HCT116 (cell line): ENCODE measurements at regions not wholly inside any gene's neighbourhood (a gene's known extent, or its start where the extent isn't known, plus 50 kb on each side); places are given as distances from the start of the nearest gene placed in this dataset.

ENCODE experiments used
- CTCF ChIP-seq, 3 experiments: fragments of 200-600 bp in 1 of 3; sonication (generic) in 1 of 3; IDR thresholded peaks in 2 of 3; conservative IDR thresholded peaks in 1 of 3; 2 replicates each; pipeline ENCODE4 v1.5.1; 2012 to 2017; ENCODE audit warnings: low read depth in 2 of 3, low read length in 2 of 3, antibody characterized with exemption in 1 of 3, borderline replicate concordance in 1 of 3, control low read depth in 1 of 3, mild to moderate bottlenecking in 1 of 3, mixed read lengths in 1 of 3, mixed run types in 1 of 3, moderate library complexity in 1 of 3; ENCODE audit not compliant: insufficient read depth in 1 of 3
- ELF1 ChIP-seq: IDR thresholded peaks from 2 replicates; pipeline ENCODE4 v1.6.1; 2012; ENCODE audit warnings: low read depth, borderline replicate concordance
- EZH2 ChIP-seq: fragments of 200-600 bp; sonication (generic); IDR thresholded peaks from 2 replicates; pipeline ENCODE4 v1.6.1; 2017; ENCODE audit warnings: antibody characterized with exemption, mixed run types
- MAX ChIP-seq: IDR thresholded peaks from 2 replicates; pipeline ENCODE4 v1.6.1; 2012
- POLR2A ChIP-seq: IDR thresholded peaks from 2 replicates; pipeline ENCODE4 v1.7.0; 2011; ENCODE audit warnings: borderline replicate concordance; ENCODE audit not compliant: insufficient read depth, insufficient read length; ENCODE audit errors: extremely low read depth
- POLR2AphosphoS5 ChIP-seq: IDR thresholded peaks from 2 replicates; pipeline ENCODE4 v1.6.1; 2011; ENCODE audit warnings: mild to moderate bottlenecking, low read depth, low read length, moderate library complexity
- RAD21 ChIP-seq: IDR thresholded peaks from 2 replicates; pipeline ENCODE4 v1.6.1; 2012; ENCODE audit warnings: low read depth, mild to moderate bottlenecking
- REST ChIP-seq: IDR thresholded peaks from 2 replicates; pipeline ENCODE4 v1.6.1; 2012; ENCODE audit warnings: low read depth
- SRF ChIP-seq: IDR thresholded peaks from 2 replicates; pipeline ENCODE4 v1.6.1; 2012; ENCODE audit warnings: low read depth
- YY1 ChIP-seq: IDR thresholded peaks from 2 replicates; pipeline ENCODE4 v1.6.1; 2011; ENCODE audit warnings: low read length, low read depth, moderate library complexity, mild to moderate bottlenecking; ENCODE audit not compliant: insufficient replicate concordance; ENCODE audit errors: extremely low read depth

- TF ChIP-seq EZH2 (no peak), YY1 (no peak), ELF1 (no peak), MAX (no peak), POLR2A (no peak), REST (no peak), CTCF (IDR thresholded peaks at IDR 0.05 in 2 of 3, conservative IDR thresholded peaks at IDR 0.05 in 1 of 3; ENCODE audit: borderline replicate concordance in 1 of 3, insufficient read depth in 1 of 3, low read depth in 2 of 3, low read length in 2 of 3) (no peak), SRF (no peak), POLR2AphosphoS5 (no peak), RAD21 (no peak)
Measured at GRCh38 chr6:67909354-67909753, 725.7 kb upstream of the ADGRB3 start.
